ENCODE measurements at regions not wholly inside any gene's neighbourhood (a gene's known extent, or its start where the extent isn't known, plus 50 kb on each side); places are given as distances from the start of the nearest gene placed in this dataset.
"Not testable (repeated sequence)": the region's sequence is repeated elsewhere in the genome, so short reads cannot be mapped to it uniquely, and the experiment has no call there.

GRCh38 chr9:95572381-95573151, 55.8 kb upstream of the PTCH1 start:
- no peak for DNase-seq

DNA sequence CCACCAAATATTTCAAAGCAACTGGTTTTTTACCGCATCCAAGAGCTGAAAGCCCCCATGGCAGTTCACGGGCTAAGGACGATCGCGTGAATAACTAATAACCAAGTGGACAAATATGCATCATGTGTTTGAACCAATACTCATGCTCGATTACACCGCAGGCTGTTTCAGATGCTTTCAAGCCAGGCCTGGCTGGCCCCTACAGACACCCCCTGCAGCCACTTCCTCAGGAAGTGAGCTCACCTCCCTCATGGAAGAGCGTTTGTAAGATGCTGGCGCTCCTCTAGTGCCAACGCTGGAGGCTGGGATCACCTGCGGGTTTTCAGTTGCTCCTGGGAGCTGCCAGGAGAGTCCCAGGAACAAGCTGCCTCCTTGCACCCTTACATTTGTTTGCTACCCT, 53.9 kb upstream of the PTCH1 start:
- DNase-seq = no peak

- DNase-seq = no peak
Observed at GRCh38 chr9:95570150-95570549, 53.4 kb upstream of the PTCH1 start.

DNA sequence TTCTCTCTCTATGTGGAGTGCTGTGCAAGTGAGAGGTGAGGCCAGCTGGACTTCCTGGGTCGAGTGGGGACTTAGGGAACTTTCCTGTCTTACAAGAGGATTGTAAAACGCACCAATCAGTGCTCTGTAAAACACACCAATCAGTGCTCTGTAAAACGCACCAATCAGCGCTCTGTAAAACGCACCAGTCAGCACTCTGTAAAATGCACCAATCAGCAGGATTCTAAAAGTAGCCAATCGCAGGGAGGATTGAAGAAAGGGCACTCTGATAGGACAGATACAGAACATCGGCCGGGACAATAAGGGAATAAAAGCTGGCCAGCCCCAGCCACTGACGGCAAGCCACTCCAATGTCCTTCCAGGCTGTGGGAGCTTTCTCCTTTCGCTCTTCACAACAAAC, 52.0 kb upstream of the PTCH1 start:
- DNase-seq = not testable (repeated sequence)

All from DMS 273 treated with DMSO at 0.1 percent for 48 hours (cell line).